ENCODE measurements at regions not wholly inside any gene's neighbourhood (a gene's known extent, or its start where the extent isn't known, plus 50 kb on each side); places are given as distances from the start of the nearest gene placed in this dataset.

DNA sequence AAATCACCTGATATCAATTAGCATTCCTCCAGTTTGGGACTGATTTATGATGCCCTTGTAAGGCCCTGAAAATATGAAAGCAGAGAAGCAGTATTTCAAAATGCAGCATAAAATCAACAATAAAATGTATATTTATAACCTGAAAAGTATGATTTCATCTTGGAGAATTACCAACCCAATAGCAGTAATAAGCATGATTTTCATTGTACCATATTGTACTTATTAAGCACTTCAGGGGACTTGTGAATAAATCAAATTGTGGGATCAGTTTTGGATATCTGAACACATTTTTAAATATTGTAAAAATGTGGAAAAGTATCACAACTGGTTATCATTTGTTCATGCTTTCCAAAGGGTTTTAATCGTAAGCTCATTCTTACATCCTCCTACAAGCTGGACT is 250.8 kb downstream of the DMRT2 start:
- no peaks in the 10 kb centered on the region for H3F3A ChIP-seq (ENCODE audit: insufficient read depth, low read length)
- TF ChIP-seq, protein P1, sequence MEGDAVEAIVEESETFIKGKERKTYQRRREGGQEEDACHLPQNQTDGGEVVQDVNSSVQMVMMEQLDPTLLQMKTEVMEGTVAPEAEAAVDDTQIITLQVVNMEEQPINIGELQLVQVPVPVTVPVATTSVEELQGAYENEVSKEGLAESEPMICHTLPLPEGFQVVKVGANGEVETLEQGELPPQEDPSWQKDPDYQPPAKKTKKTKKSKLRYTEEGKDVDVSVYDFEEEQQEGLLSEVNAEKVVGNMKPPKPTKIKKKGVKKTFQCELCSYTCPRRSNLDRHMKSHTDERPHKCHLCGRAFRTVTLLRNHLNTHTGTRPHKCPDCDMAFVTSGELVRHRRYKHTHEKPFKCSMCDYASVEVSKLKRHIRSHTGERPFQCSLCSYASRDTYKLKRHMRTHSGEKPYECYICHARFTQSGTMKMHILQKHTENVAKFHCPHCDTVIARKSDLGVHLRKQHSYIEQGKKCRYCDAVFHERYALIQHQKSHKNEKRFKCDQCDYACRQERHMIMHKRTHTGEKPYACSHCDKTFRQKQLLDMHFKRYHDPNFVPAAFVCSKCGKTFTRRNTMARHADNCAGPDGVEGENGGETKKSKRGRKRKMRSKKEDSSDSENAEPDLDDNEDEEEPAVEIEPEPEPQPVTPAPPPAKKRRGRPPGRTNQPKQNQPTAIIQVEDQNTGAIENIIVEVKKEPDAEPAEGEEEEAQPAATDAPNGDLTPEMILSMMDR (IDR thresholded peaks at IDR 0.05; ENCODE audit: low read length) = no peak
- no peak for TF ChIP-seq EZH2 (IDR thresholded peaks at IDR 0.05; ENCODE audit: borderline replicate concordance, low read length)
- H3K9ac ChIP-seq (ENCODE audit: low read length) = no peak overlapping the region
- H3K9me3 ChIP-seq (ENCODE audit: low read length) = no peaks in the 10 kb centered on the region
- no peaks in the 10 kb centered on the region for H3K27me3 ChIP-seq (ENCODE audit: insufficient read depth, low read length)
- no peak overlapping the region for H3K27ac ChIP-seq (ENCODE audit: low read depth, low read length, poor library complexity, severe bottlenecking)
- H3K4me1 ChIP-seq (ENCODE audit: insufficient read depth, low read length, severe bottlenecking) = no peaks in the 10 kb centered on the region
- no peaks in the 10 kb centered on the region for H4K20me1 ChIP-seq (ENCODE audit: insufficient read depth, low read length)
- H3K36me3 ChIP-seq (ENCODE audit: insufficient read depth, low read length) = no peaks in the 10 kb centered on the region
- no peak overlapping the region for H3K4me3 ChIP-seq (ENCODE audit: low read depth, low read length, poor library complexity, severe bottlenecking)
- no peak overlapping the region for H2AFZ ChIP-seq (ENCODE audit: low read length)
- no peaks in the 10 kb centered on the region for H3K9me2 ChIP-seq (ENCODE audit: low read depth, low read length)
- no peaks in the 10 kb centered on the region for H3K79me2 ChIP-seq (ENCODE audit: insufficient read depth, low read length)
- no peak overlapping the region for H3K4me2 ChIP-seq (ENCODE audit: low read length)

DNA sequence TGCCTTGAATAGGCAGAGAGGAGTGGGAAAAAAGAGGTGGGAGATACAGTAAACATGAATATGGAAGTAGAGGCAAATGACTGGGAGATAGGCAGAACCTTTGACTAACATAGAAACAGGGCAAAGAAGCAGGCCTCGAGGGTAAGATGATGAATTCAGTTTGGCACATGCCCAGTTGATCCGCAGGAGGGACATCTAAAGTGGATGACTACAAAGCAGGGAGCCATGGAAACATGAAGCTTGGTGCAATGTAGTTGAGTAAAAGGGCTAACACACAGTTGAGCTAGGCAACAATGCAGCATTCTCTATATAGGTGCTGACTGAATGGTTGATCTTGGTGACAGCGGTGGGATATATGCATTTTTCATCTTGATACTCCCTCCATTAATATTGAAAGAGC is 253.8 kb downstream of the DMRT2 start:
- no peaks in the 10 kb centered on the region for H3K4me1 ChIP-seq (ENCODE audit: insufficient read depth, low read length, severe bottlenecking)
- H3K27ac ChIP-seq (ENCODE audit: low read depth, low read length, poor library complexity, severe bottlenecking) = no peak overlapping the region
- no peaks in the 10 kb centered on the region for H3K79me2 ChIP-seq (ENCODE audit: insufficient read depth, low read length)
- H3K9ac ChIP-seq (ENCODE audit: low read length) = no peak overlapping the region
- H4K20me1 ChIP-seq (ENCODE audit: insufficient read depth, low read length) = no peaks in the 10 kb centered on the region
- TF ChIP-seq, protein P1 (IDR thresholded peaks at IDR 0.05; ENCODE audit: low read length) = no peak
- TF ChIP-seq EZH2 (IDR thresholded peaks at IDR 0.05; ENCODE audit: borderline replicate concordance, low read length) = no peak
- no peaks in the 10 kb centered on the region for H3K27me3 ChIP-seq (ENCODE audit: insufficient read depth, low read length)
- no peak overlapping the region for H3K4me3 ChIP-seq (ENCODE audit: low read depth, low read length, poor library complexity, severe bottlenecking)
- no peaks in the 10 kb centered on the region for H3K9me2 ChIP-seq (ENCODE audit: low read depth, low read length)
- H2AFZ ChIP-seq (ENCODE audit: low read length) = no peak overlapping the region
- no peaks in the 10 kb centered on the region for H3F3A ChIP-seq (ENCODE audit: insufficient read depth, low read length)
- no peaks in the 10 kb centered on the region for H3K9me3 ChIP-seq (ENCODE audit: low read length)
- no peaks in the 10 kb centered on the region for H3K36me3 ChIP-seq (ENCODE audit: insufficient read depth, low read length)
- H3K4me2 ChIP-seq (ENCODE audit: low read length) = no peak overlapping the region

DNA sequence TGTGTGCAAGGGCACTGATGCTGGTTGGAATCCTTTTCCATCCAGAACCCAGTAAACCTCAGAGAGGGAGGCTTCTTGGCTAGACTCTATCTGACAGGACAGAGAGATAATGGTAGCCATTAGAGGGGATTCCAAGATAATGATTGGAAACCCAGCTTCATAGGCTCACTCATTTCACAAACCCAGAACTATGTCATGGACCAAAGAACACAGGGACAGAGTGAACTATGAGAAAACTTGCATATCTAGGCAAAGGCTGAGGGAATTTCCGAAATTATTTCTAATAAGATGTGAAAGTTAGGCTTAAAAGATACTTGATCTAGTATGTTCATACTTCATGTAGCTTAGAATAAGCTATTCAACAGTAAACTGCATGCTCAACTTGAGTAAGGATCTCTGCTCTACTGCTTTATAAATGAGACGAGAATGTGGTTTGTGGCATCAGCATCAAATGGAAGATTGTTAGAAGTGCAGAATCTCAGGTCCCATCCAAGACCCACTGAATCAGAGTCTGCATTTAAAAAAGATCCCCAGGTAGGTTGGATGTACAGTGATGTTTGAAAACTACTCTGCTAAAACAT is 261.4 kb downstream of the DMRT2 start:
- H3K79me2 ChIP-seq (ENCODE audit: insufficient read depth, low read length) = no peaks in the 10 kb centered on the region
- no peaks in the 10 kb centered on the region for H4K20me1 ChIP-seq (ENCODE audit: insufficient read depth, low read length)

More for the DNA sequence above, 261.4 kb downstream of the DMRT2 start:
- H3K9me3 ChIP-seq (ENCODE audit: low read length) = no peaks in the 10 kb centered on the region
- no peak overlapping the region for H3K4me3 ChIP-seq (ENCODE audit: low read depth, low read length, poor library complexity, severe bottlenecking)
- no peaks in the 10 kb centered on the region for H3K4me1 ChIP-seq (ENCODE audit: insufficient read depth, low read length, severe bottlenecking)
- no peak overlapping the region for H2AFZ ChIP-seq (ENCODE audit: low read length)
- H3K36me3 ChIP-seq (ENCODE audit: insufficient read depth, low read length) = no peaks in the 10 kb centered on the region
- H3F3A ChIP-seq (ENCODE audit: insufficient read depth, low read length) = no peaks in the 10 kb centered on the region
- no peak overlapping the region for H3K27ac ChIP-seq (ENCODE audit: low read depth, low read length, poor library complexity, severe bottlenecking)
- no peak overlapping the region for H3K4me2 ChIP-seq (ENCODE audit: low read length)
- TF ChIP-seq, protein P1 (IDR thresholded peaks at IDR 0.05; ENCODE audit: low read length) = no peak
- no peak for TF ChIP-seq EZH2 (IDR thresholded peaks at IDR 0.05; ENCODE audit: borderline replicate concordance, low read length)
- no peak overlapping the region for H3K9ac ChIP-seq (ENCODE audit: low read length)
- no peaks in the 10 kb centered on the region for H3K27me3 ChIP-seq (ENCODE audit: insufficient read depth, low read length)
- no peaks in the 10 kb centered on the region for H3K9me2 ChIP-seq (ENCODE audit: low read depth, low read length)

Measured in OCI-LY1 (cell line).